ENCODE measurements at regions not wholly inside any gene's neighbourhood (a gene's known extent, or its start where the extent isn't known, plus 50 kb on each side); places are given as distances from the start of the nearest gene placed in this dataset.
A peak's percentile ranks its signal among the peaks of the same experiment; 100 is the strongest.

DNA sequence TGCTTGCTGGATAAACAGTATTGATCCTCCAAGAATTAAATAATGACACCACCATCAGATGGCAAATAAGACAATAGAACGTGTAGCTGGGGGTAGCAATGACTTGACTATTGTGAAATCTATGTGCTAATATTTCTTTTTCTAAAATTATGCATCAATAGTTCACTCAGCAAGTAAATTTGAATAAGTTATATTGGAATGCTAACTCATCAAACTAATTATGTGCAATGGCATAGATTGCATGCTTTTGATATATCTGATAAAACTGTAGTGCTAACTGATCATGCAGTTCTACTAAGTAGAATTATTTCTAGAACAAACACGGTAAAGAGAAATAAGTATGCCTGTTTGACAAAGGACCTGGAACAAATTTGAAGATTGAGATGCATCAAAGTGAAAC lies 474.4 kb downstream of the NOVA1 start:
- Histone ChIP-seq H3K4me3 (ENCODE audit: low read length) (no peak overlapping the region), H4K5ac (ENCODE audit: low read length) (no peak overlapping the region), H3K27me3 (ENCODE audit: insufficient read depth, low read length, poor library complexity) (no peaks in the 10 kb centered on the region), H3K79me1 (ENCODE audit: low read length) (no peaks in the 10 kb centered on the region), H2BK5ac (ENCODE audit: low read length) (no peak overlapping the region), H3K9ac (ENCODE audit: low read length) (no peak overlapping the region), H3K79me2 (ENCODE audit: control insufficient read depth, insufficient read depth, low read length) (no peaks in the 10 kb centered on the region), H3K4ac (ENCODE audit: low read depth, low read length) (no peak overlapping the region), H3K56ac (ENCODE audit: low read length) (no peak overlapping the region), H2AK5ac (ENCODE audit: low read length) (no peak overlapping the region), H2BK120ac (ENCODE audit: low read depth, low read length) (no peak overlapping the region), H3K23ac (ENCODE audit: low read length) (no peak overlapping the region), H3K4me2 (ENCODE audit: low read length) (no peak overlapping the region), H4K8ac (ENCODE audit: low read depth, low read length) (no peak overlapping the region), H3K4me1 (ENCODE audit: control insufficient read depth, low read depth, low read length) (no peaks in the 10 kb centered on the region), H3K36me3 (ENCODE audit: control insufficient read depth, insufficient read depth, low read length) (no peaks in the 10 kb centered on the region), H3K18ac (ENCODE audit: low read length) (no peak overlapping the region), H2BK15ac (replicated peaks; ENCODE audit: low read depth) (no peak overlapping the region), H3K27ac (ENCODE audit: low read depth, low read length) (no peak overlapping the region)
- no peak for DNase-seq
- no CpG with 5 or more reads among the region's 2 CpGs for WGBS (ENCODE audit: extremely low coverage, insufficient coverage, low lambda C conversion rate)

- no CpG with 5 or more reads among the region's 3 CpGs for WGBS (ENCODE audit: extremely low coverage, insufficient coverage, low lambda C conversion rate)
- no peak overlapping the region for H2BK120ac ChIP-seq (ENCODE audit: low read depth, low read length)
- no peaks in the 10 kb centered on the region for H3K79me1 ChIP-seq (ENCODE audit: low read length)
- DNase-seq: no peak
- no peaks in the 10 kb centered on the region for H3K27me3 ChIP-seq (ENCODE audit: insufficient read depth, low read length, poor library complexity)
- no peak overlapping the region for H3K4me3 ChIP-seq (ENCODE audit: low read length)
- no peaks in the 10 kb centered on the region for H3K79me2 ChIP-seq (ENCODE audit: control insufficient read depth, insufficient read depth, low read length)
- no peaks in the 10 kb centered on the region for H3K4me1 ChIP-seq (ENCODE audit: control insufficient read depth, low read depth, low read length)
- no peak overlapping the region for H2BK5ac ChIP-seq (ENCODE audit: low read length)
- H4K5ac ChIP-seq (ENCODE audit: low read length): no peak overlapping the region
- no peak overlapping the region for H4K8ac ChIP-seq (ENCODE audit: low read depth, low read length)
- no peak overlapping the region for H3K23ac ChIP-seq (ENCODE audit: low read length)
- no peaks in the 10 kb centered on the region for H3K36me3 ChIP-seq (ENCODE audit: control insufficient read depth, insufficient read depth, low read length)
- no peak overlapping the region for H3K18ac ChIP-seq (ENCODE audit: low read length)
- H3K4me2 ChIP-seq (ENCODE audit: low read length): no peak overlapping the region
- no peak overlapping the region for H3K27ac ChIP-seq (ENCODE audit: low read depth, low read length)
- H3K4ac ChIP-seq (ENCODE audit: low read depth, low read length): no peak overlapping the region
- no peak overlapping the region for H3K56ac ChIP-seq (ENCODE audit: low read length)
- no peak overlapping the region for H2BK15ac ChIP-seq (replicated peaks; ENCODE audit: low read depth)
- H3K9ac ChIP-seq (ENCODE audit: low read length): no peak overlapping the region
- H2AK5ac ChIP-seq (ENCODE audit: low read length): no peak overlapping the region
Measured at GRCh38 chr14:26121181-26121580, 476.7 kb downstream of the NOVA1 start.

DNA sequence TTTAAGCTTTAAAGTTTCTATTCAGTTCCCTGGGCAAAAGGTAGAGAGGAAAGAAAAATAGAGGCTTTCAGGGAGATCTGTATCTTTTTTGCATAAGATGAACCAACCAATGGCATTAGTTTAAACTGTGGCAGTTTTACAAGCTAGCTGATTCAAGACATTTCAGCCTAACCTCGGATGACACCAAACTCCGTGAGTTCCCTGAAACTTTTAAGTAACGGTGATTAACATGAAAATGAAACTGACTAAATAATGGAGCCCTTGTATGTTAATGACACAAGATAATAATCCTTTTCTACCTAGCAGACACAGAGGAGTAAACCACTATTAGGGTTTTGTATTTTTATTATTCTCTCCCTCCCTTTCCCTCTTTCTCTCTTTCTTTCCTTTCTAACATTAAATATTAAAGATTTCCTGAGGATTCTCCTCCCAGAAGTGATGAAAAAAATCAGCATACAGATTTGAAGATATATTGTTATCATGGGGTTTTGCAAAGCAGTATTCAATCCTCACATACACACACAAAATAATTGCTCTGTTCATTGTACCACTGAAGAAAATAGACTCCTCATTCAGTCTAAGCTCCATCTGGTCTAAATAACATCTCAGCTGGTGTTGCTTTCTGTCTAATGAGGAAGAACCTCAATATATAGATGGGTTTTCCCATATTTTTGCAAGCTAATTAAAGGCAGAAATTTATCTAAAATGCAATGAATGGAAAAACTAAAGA lies 483.8 kb downstream of the NOVA1 start:
- Histone ChIP-seq H2BK5ac (ENCODE audit: low read length) (no peak overlapping the region), H3K27ac (ENCODE audit: low read depth, low read length) (no peak overlapping the region), H3K79me1 (ENCODE audit: low read length) (no peaks in the 10 kb centered on the region), H2BK15ac (replicated peaks; ENCODE audit: low read depth) (no peak overlapping the region), H3K4me2 (ENCODE audit: low read length) (no peak overlapping the region), H2BK120ac (ENCODE audit: low read depth, low read length) (no peak overlapping the region), H3K27me3 (ENCODE audit: insufficient read depth, low read length, poor library complexity) (no peaks in the 10 kb centered on the region), H3K23ac (ENCODE audit: low read length) (no peak overlapping the region), H3K4me1 (ENCODE audit: control insufficient read depth, low read depth, low read length) (no peaks in the 10 kb centered on the region), H4K8ac (ENCODE audit: low read depth, low read length) (no peak overlapping the region), H3K56ac (ENCODE audit: low read length) (no peak overlapping the region), H3K9ac (ENCODE audit: low read length) (no peak overlapping the region), H3K79me2 (ENCODE audit: control insufficient read depth, insufficient read depth, low read length) (no peaks in the 10 kb centered on the region), H2AK5ac (ENCODE audit: low read length) (no peak overlapping the region), H3K4ac (ENCODE audit: low read depth, low read length) (no peak overlapping the region), H3K36me3 (ENCODE audit: control insufficient read depth, insufficient read depth, low read length) (no peaks in the 10 kb centered on the region), H4K5ac (ENCODE audit: low read length) (no peak overlapping the region), H3K18ac (ENCODE audit: low read length) (no peak overlapping the region), H3K4me3 (ENCODE audit: low read length) (no peak overlapping the region)
- DNase-seq: no peak
- no CpG with 5 or more reads among the region's 3 CpGs for WGBS (ENCODE audit: extremely low coverage, insufficient coverage, low lambda C conversion rate)

- no CpG with 5 or more reads among the region's 2 CpGs for WGBS (ENCODE audit: extremely low coverage, insufficient coverage, low lambda C conversion rate)
- Histone ChIP-seq H2BK15ac (replicated peaks; ENCODE audit: low read depth) (no peak overlapping the region), H3K18ac (ENCODE audit: low read length) (no peak overlapping the region), H3K9ac (ENCODE audit: low read length) (no peak overlapping the region), H3K79me2 (ENCODE audit: control insufficient read depth, insufficient read depth, low read length) (no peaks in the 10 kb centered on the region), H3K56ac (ENCODE audit: low read length) (no peak overlapping the region), H4K8ac (ENCODE audit: low read depth, low read length) (no peak overlapping the region), H2BK120ac (ENCODE audit: low read depth, low read length) (no peak overlapping the region), H3K36me3 (ENCODE audit: control insufficient read depth, insufficient read depth, low read length) (no peaks in the 10 kb centered on the region), H3K23ac (ENCODE audit: low read length) (no peak overlapping the region), H3K4me2 (ENCODE audit: low read length) (no peak overlapping the region), H3K4me1 (ENCODE audit: control insufficient read depth, low read depth, low read length) (no peaks in the 10 kb centered on the region), H2AK5ac (ENCODE audit: low read length) (no peak overlapping the region), H3K27ac (ENCODE audit: low read depth, low read length) (no peak overlapping the region), H3K27me3 (ENCODE audit: insufficient read depth, low read length, poor library complexity) (no peaks in the 10 kb centered on the region), H3K79me1 (ENCODE audit: low read length) (no peaks in the 10 kb centered on the region), H3K4me3 (ENCODE audit: low read length) (no peak overlapping the region), H3K4ac (ENCODE audit: low read depth, low read length) (no peak overlapping the region), H4K5ac (ENCODE audit: low read length) (no peak overlapping the region), H2BK5ac (ENCODE audit: low read length) (no peak overlapping the region)
- no peak for DNase-seq
Measured at GRCh38 chr14:26104717-26105116, 493.1 kb downstream of the NOVA1 start.

DNA sequence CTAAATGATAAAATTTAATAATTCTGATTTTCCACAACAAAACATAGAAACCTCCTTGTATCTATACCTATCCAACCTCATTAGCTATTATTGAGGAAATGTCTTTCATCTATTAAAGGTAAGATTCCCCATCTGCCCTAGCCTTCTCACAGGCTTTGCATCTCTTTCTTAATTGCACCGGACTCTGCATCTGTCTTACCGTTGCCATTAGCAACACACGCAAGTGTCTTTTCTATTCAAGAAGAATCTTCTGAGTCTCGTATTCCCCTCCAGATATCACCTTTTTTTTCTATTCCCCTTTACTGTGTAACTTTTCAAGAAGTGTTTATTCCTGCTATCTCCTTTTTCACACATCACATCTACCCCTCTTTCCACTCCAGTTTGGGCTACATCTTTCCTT lies 500.0 kb downstream of the NOVA1 start:
- Histone ChIP-seq H4K5ac (ENCODE audit: low read length) (no peak overlapping the region), H3K9ac (ENCODE audit: low read length) (no peak overlapping the region), H3K27ac (ENCODE audit: low read depth, low read length) (no peak overlapping the region), H3K56ac (ENCODE audit: low read length) (no peak overlapping the region), H2BK15ac (replicated peaks; ENCODE audit: low read depth) (no peak overlapping the region), H2BK120ac (ENCODE audit: low read depth, low read length) (no peak overlapping the region), H4K8ac (ENCODE audit: low read depth, low read length) (no peak overlapping the region), H3K18ac (ENCODE audit: low read length) (no peak overlapping the region), H3K36me3 (ENCODE audit: control insufficient read depth, insufficient read depth, low read length) (no peaks in the 10 kb centered on the region), H3K27me3 (ENCODE audit: insufficient read depth, low read length, poor library complexity) (no peaks in the 10 kb centered on the region), H2AK5ac (ENCODE audit: low read length) (no peak overlapping the region), H3K79me1 (ENCODE audit: low read length) (no peaks in the 10 kb centered on the region), H3K4ac (ENCODE audit: low read depth, low read length) (no peak overlapping the region), H3K23ac (ENCODE audit: low read length) (no peak overlapping the region), H3K4me1 (ENCODE audit: control insufficient read depth, low read depth, low read length) (no peaks in the 10 kb centered on the region), H3K79me2 (ENCODE audit: control insufficient read depth, insufficient read depth, low read length) (no peaks in the 10 kb centered on the region), H3K4me3 (ENCODE audit: low read length) (no peak overlapping the region), H2BK5ac (ENCODE audit: low read length) (no peak overlapping the region), H3K4me2 (ENCODE audit: low read length) (no peak overlapping the region)
- no CpG with 5 or more reads among the region's 4 CpGs for WGBS (ENCODE audit: extremely low coverage, insufficient coverage, low lambda C conversion rate)
- DNase-seq: no peak

DNA sequence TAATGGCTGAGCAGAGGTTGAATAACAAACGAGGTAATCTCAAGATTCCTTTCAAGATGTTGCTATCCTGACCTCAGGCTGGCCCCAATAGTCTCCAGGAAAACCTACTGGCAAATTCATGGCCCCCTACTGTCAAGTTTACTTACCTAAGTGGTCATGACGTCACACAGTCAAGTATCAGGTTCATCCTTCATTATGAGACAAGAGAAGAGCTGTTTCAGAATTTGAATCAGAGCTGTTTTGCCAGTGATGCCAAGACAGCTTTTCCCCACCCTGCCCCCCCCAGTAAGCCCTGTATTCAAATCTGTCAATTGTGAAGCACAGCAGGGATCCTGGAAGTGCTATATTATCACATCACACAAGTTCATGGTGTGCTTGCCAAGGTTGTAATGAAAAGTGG lies 509.6 kb downstream of the NOVA1 start:
- Histone ChIP-seq H3K79me2 (ENCODE audit: control insufficient read depth, insufficient read depth, low read length) (no peaks in the 10 kb centered on the region), H3K4me3 (ENCODE audit: low read length) (no peak overlapping the region), H2BK5ac (ENCODE audit: low read length) (no peak overlapping the region), H4K8ac (ENCODE audit: low read depth, low read length) (no peak overlapping the region), H2BK15ac (replicated peaks; ENCODE audit: low read depth) (no peak overlapping the region), H3K56ac (ENCODE audit: low read length) (no peak overlapping the region), H4K5ac (ENCODE audit: low read length) (no peak overlapping the region), H3K79me1 (ENCODE audit: low read length) (no peaks in the 10 kb centered on the region), H3K27ac (ENCODE audit: low read depth, low read length) (no peak overlapping the region), H2AK5ac (ENCODE audit: low read length) (no peak overlapping the region), H3K36me3 (ENCODE audit: control insufficient read depth, insufficient read depth, low read length) (no peaks in the 10 kb centered on the region), H3K23ac (ENCODE audit: low read length) (no peak overlapping the region), H3K4ac (ENCODE audit: low read depth, low read length) (no peak overlapping the region), H3K4me2 (ENCODE audit: low read length) (no peak overlapping the region), H3K9ac (ENCODE audit: low read length) (no peak overlapping the region), H3K4me1 (ENCODE audit: control insufficient read depth, low read depth, low read length) (no peaks in the 10 kb centered on the region), H3K18ac (ENCODE audit: low read length) (no peak overlapping the region), H2BK120ac (ENCODE audit: low read depth, low read length) (no peak overlapping the region), H3K27me3 (ENCODE audit: insufficient read depth, low read length, poor library complexity) (no peaks in the 10 kb centered on the region)
- WGBS (ENCODE audit: extremely low coverage, insufficient coverage, low lambda C conversion rate): no CpG with 5 or more reads among the region's 2 CpGs
- DNase-seq: peak; percentile 86

Data from mesendoderm (in vitro differentiated cells).